ENCODE measurements at regions not wholly inside any gene's neighbourhood (a gene's known extent, or its start where the extent isn't known, plus 50 kb on each side); places are given as distances from the start of the nearest gene placed in this dataset.
A peak's percentile ranks its signal among the peaks of the same experiment; 100 is the strongest.

- TF ChIP-seq, protein P1, sequence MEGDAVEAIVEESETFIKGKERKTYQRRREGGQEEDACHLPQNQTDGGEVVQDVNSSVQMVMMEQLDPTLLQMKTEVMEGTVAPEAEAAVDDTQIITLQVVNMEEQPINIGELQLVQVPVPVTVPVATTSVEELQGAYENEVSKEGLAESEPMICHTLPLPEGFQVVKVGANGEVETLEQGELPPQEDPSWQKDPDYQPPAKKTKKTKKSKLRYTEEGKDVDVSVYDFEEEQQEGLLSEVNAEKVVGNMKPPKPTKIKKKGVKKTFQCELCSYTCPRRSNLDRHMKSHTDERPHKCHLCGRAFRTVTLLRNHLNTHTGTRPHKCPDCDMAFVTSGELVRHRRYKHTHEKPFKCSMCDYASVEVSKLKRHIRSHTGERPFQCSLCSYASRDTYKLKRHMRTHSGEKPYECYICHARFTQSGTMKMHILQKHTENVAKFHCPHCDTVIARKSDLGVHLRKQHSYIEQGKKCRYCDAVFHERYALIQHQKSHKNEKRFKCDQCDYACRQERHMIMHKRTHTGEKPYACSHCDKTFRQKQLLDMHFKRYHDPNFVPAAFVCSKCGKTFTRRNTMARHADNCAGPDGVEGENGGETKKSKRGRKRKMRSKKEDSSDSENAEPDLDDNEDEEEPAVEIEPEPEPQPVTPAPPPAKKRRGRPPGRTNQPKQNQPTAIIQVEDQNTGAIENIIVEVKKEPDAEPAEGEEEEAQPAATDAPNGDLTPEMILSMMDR (IDR thresholded peaks at IDR 0.05; ENCODE audit: low read depth, low read length), result peak; percentile 41
- no peak for DNase-seq (ENCODE audit: extremely low read depth, low read depth)
Observed at GRCh38 chr14:34300882-34301734, 160.9 kb downstream of the SPTSSA start.

GRCh38 chr14:34300330-34300729 is 161.7 kb downstream of the SPTSSA start:
- TF ChIP-seq, protein P1 (IDR thresholded peaks at IDR 0.05; ENCODE audit: low read depth, low read length), result no peak
- DNase-seq (ENCODE audit: extremely low read depth, low read depth), result no peak

DNA sequence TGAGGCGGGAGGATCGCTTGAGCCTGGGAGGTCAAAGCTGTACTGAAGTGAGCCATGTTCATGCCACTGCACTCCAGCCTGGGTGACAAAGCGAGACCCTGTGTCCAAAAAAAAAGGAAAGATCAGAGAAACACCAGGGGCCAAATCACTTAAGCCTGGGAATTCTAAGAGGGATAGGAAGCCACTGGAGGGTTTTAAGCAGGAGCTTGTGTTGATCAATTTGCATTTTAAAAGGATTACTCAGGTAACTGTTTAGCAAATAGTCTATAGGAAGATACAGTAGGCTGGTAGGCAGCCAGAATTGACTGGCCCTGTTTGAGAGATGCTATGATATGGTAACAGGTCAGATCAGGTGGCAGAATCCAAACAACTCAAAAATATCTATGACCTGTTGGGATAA is 162.7 kb downstream of the SPTSSA start:
- DNase-seq (ENCODE audit: extremely low read depth, low read depth), result no peak
- TF ChIP-seq, protein P1 (IDR thresholded peaks at IDR 0.05; ENCODE audit: low read depth, low read length), result no peak

DNA sequence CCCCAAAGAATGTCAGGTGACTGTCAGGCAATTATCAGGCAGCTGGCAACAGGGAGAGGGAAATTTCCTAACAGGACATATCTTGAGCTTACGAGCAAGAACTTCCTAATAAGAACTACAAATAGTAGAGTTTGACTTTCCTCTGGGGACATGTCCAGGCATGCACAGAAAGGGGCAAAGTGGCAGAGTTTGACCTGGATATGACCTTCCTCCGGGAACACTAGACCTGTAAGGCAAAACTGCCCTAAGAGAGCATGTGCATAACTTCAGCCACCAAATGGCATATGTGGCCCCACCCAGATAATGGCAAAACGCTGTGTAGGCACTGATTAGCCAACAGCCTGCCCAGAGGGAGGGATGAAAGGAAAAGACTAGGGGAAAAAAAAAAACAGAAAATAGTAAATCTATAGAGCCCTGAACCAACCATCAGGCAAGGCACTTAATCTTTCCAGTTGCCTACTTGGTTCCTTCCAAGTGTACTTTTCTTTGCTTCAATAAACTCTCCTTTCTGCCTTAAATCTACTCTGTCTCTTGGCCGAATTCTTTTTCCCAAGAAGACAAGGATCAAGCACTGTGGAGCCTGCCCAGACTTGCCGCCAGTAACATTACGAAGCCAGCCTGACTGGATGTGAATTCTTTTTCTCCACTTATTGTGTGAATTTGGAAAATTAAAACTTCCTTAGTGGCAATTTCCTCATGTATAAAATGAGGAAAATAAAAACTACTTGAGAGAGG is 164.1 kb downstream of the SPTSSA start:
- no peak for DNase-seq (ENCODE audit: extremely low read depth, low read depth)
- TF ChIP-seq, protein P1 (IDR thresholded peaks at IDR 0.05; ENCODE audit: low read depth, low read length), result no peak

DNA sequence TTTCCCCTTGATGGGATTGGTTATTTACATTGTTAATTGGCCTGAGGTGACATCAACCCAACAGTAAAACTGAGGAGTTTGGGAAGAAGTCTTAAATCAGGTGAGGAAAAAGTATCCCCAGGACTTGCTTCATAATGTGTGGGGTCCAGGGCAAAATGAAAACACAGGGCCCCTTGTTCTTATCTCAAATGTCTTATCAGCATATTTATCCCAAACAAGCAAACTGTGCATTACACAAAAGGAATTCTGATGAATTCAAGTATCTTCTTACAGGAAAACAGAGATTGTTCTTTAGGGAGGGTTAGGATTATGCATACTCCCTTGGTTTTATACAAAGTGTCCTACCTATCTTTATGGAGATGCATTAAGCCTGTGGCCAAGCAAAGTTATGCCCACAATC is 178.4 kb downstream of the SPTSSA start:
- TF ChIP-seq, protein P1 (IDR thresholded peaks at IDR 0.05; ENCODE audit: low read depth, low read length), result no peak

DNA sequence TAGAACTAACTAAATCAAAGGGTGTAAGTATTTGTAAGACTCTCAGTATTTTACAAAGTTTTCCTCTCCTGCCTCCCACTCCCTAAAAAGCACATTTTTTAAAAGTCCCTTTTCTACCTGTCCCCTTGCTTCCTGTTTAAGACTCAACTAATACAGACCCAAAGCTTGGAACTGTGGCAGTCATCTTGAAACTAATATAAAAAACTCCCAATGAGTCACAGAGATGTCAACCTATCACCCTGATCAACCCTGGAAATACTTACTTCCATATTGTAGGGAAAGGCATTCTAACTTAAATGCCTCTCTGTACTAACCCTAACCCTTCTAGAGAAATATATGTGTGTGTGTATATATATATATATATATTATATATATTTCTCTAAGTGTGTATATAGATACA is 184.8 kb downstream of the SPTSSA start:
- no peak for DNase-seq (ENCODE audit: extremely low read depth, low read depth)
- TF ChIP-seq, protein P1 (IDR thresholded peaks at IDR 0.05; ENCODE audit: low read depth, low read length), result no peak

More for the DNA sequence above, 178.4 kb downstream of the SPTSSA start:
- no peak for DNase-seq (ENCODE audit: extremely low read depth, low read depth)

DNA sequence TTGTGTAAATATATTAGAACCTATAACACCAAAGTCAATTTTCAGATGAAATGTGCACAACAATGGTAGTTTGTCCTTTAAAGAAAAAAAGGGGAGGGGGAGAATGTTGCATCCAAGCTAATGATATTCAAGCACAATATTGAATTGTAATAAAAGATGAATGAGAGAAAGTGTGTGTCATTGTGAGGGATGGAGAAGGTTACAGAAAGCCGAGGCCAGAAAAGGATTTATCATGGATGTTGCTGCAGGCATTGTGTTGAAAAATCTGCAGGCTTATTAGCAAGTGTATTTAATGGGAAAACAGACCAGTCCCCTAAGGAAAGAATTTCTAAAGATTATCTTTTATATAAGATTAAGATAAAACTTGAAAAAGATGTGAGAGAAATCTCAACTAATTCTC is 186.5 kb downstream of the SPTSSA start:
- DNase-seq (ENCODE audit: extremely low read depth, low read depth), result no peak
- TF ChIP-seq, protein P1 (IDR thresholded peaks at IDR 0.05; ENCODE audit: low read depth, low read length), result no peak
